T47D (cell line): ENCODE measurements at regions not wholly inside any gene's neighbourhood (a gene's known extent, or its start where the extent isn't known, plus 50 kb on each side); places are given as distances from the start of the nearest gene placed in this dataset.

Experiments used
- DNase-seq, 2 experiments: peaks; one replicate each; pipeline versions ENCODE4 v3.0.0 to v3.0.0-alpha.2; 2011 to 2012; ENCODE audit warnings: low read depth in 1 of 2, low spot score in 1 of 2
- JUND ChIP-seq: IDR thresholded peaks from 2 replicates; pipeline ENCODE4 v1.6.1; 2012; ENCODE audit warnings: low read depth
- in situ Hi-C: cut with HindIII; loops from 2 replicates; pipeline ENCODE4 v1.10.0; 2016; ENCODE audit warnings: low sequenced_read_pairs, low pct_unique_long_range_greater_than_20kb

DNA sequence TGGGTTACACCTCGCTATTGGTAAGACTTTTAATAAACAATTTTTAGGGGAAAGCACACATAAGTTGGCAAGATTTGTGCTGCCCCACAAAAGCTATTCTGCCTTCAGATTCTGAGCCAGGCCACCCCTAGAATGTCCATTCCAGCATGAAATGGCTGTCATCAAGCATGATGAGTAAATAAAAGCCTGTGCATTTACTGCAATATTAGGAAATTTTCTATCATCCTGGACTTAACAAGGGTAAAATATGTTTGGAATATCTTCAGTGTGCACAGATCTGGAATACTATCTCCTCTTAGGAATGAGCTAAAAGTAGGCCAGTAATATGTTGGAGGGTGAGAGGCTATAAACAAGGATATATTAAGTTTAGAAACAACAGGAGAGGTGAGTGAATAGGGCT is 510.9 kb downstream of the ANKRD50 start:
- in situ Hi-C loops = no loop called here
- no peak for DNase-seq
- TF ChIP-seq JUND = no peak

DNA sequence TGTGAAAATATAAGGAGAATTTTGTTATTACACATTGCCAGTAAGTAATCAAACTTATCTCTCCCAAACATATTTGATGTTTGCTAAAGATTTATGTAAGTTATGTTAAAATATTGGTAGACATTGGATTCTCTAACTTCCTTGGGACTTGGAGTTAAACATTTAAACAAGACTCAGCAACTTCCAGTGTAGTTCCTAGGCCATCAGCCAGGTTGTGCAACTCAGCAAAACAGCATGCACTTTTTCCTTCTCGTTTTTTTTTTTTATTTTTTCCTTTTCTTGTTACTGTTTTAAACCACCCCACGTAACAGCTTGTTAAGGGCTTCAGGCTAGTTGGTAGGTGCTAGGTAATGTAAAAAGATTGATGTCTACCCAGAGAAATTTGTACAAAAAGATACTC is 510.4 kb downstream of the ANKRD50 start:
- no peak for DNase-seq
- no peak for TF ChIP-seq JUND

GRCh38 chr4:124203613-124204238 is 508.8 kb downstream of the ANKRD50 start:
- in situ Hi-C loops = no loop called here
- no peak for DNase-seq
- TF ChIP-seq JUND = no peak

More for the DNA sequence above, 510.4 kb downstream of the ANKRD50 start:
- in situ Hi-C loops = no loop called here

- TF ChIP-seq JUND = no peak
- peak in 1 of 2 experiments; percentile 17 for DNase-seq
- in situ Hi-C loops = no loop called here
Measured at GRCh38 chr4:124206779-124207605, 505.5 kb downstream of the ANKRD50 start.

DNA sequence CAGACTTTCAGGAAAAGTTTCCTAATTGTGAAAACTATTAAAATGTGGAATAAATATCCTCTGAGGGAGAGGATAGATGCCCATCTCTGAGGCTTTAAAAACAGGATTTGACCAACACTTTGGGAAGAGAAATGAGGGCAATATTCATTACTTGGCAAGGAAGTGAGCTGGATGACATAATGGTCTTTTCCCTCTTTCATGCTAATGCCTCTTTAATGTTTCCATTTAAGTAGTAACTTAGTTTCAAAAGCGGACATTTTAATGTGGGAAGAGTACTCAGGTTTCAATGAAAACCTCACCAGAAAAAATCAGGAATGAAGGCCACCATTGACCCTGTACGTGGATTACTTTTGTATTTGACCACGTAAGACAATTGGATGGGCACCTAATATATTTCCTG is 503.3 kb downstream of the ANKRD50 start:
- TF ChIP-seq JUND = no peak
- no peak for DNase-seq
- in situ Hi-C loops = no loop called here

- TF ChIP-seq JUND = no peak
- in situ Hi-C loops = no loop called here
- DNase-seq = no peak
Measured at GRCh38 chr4:124209626-124210025, 502.9 kb downstream of the ANKRD50 start.

DNA sequence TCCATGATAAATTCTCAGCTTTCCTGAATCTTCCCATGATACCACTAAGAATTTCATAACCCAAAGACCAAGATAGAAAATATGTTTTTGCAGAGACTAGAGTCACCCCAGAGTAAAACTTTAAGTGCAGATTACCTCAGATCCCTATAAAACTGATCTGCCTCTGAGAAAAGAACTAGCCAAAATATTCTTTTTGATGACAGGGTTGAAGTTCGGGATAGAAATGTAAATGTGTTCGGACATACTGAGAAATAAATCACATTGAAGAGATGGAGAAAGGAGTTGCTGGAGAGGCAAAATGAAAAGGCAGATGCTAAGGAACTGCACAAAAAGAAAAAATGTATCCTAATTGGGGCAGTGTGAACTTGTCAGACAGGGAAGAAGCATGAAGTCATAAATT is 501.8 kb downstream of the ANKRD50 start:
- no peak for DNase-seq
- no peak for TF ChIP-seq JUND
- in situ Hi-C loops = no loop called here

DNA sequence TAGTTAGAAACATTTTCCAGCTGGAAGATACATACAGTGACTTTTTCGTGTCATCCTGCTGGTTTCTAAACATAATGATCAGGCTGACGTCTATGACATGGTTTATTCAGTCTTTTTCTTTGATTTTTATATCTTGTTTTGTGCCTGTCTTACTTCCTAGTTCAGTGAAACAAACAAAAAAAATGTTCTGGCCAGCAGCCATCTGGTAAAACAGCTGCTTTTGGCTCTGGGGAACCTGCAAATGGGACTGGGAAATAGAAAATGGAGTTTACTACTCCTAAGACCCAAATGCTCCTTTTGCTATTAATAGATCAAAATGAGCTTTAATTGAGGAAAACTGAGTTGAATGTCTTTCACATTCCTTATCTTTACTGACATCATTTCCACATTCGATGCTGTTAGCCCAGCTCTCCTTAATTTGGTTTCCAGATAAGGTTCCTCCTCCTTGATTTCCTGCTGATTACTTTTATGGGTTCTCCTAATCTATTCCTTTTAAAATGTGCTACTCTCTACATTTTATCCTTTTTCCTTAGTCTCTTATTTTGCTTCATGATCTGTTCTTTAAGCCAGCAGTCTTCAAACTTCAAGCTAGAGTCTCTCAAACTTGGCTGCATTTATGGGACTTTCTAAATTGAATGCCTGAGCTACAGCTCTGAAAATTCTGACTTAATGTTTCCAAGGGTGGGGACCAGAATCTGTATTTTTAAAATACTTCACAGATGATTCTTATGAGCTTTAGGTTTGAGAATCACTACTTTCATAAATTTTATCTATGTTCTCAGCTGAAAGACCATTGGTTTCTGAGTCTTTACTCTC is 499.5 kb downstream of the ANKRD50 start:
- in situ Hi-C loops = no loop called here
- no peak for DNase-seq

DNA sequence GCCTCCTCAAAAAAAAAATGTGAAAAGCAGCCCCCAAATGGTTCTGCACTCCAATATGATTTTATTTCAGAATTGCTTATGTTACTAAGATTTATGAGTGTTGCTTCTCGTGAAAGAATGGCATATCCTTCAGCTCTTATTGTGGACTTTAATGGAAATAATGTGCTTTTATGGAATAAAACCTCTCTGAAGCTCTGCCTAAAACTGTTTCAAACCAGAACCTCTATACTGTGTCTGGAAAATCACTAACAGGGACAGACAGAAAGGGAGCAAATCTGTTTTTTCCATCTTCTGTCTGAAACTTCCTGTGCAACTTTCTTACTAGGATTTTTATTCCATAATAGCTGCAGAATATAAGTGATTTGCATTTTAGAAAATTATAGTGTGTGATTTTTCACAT is 493.1 kb downstream of the ANKRD50 start:
- DNase-seq = no peak
- TF ChIP-seq JUND = no peak
- in situ Hi-C loops = no loop called here

More for the DNA sequence above, 499.5 kb downstream of the ANKRD50 start:
- no peak for TF ChIP-seq JUND

DNA sequence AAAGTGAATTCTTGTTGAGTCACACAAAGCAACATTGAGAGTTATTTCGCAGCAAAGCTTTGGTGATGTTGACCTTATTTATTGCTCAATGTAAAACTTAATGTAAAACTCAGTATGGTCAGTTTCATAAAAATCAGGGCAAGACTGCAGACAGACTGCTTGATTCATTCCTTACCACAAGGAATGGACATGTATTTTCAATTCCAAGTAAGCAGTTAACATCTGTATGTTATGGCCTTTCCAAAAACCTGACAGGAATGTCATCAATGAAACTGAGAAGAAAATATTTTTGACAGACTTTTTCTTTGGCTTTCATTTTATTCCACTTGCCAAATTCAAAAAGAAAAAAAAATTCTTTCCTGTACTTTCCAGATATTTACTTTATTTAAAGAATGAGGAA is 488.3 kb downstream of the ANKRD50 start:
- in situ Hi-C loops = no loop called here
- DNase-seq = no peak
- TF ChIP-seq JUND = no peak

DNA sequence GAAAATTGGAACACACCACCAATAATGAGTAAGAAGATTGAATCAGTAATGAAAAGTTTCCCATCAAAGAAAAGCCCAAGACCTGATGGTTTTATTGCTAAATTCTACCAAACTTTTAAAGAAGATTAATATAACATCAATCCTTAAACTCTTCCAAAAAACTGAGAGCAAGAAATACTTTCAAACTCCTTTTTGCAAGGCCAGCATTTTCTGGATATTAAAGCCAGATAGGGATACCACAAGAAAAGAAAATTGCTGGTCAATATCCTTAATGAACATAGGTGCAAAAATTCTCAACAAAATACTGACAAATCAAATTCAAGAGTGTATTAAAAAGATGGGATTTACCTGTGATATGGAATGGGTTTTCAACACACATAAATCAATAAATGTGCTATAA is 484.6 kb downstream of the ANKRD50 start:
- no peak for TF ChIP-seq JUND
- DNase-seq = no peak
- in situ Hi-C loops = no loop called here

- in situ Hi-C loops = no loop called here
Measured at GRCh38 chr4:124230268-124230667, 482.3 kb downstream of the ANKRD50 start.

GRCh38 chr4:124234771-124235170 is 477.8 kb downstream of the ANKRD50 start:
- TF ChIP-seq JUND = no peak
- no peak for DNase-seq
- in situ Hi-C loops = no loop called here

More at GRCh38 chr4:124230268-124230667, 482.3 kb downstream of the ANKRD50 start:
- no peak for TF ChIP-seq JUND
- DNase-seq = no peak
